ENCODE measurements at regions not wholly inside any gene's neighbourhood (a gene's known extent, or its start where the extent isn't known, plus 50 kb on each side); places are given as distances from the start of the nearest gene placed in this dataset.
"Not testable (repeated sequence)": the region's sequence is repeated elsewhere in the genome, so short reads cannot be mapped to it uniquely, and the experiment has no call there.

DNA sequence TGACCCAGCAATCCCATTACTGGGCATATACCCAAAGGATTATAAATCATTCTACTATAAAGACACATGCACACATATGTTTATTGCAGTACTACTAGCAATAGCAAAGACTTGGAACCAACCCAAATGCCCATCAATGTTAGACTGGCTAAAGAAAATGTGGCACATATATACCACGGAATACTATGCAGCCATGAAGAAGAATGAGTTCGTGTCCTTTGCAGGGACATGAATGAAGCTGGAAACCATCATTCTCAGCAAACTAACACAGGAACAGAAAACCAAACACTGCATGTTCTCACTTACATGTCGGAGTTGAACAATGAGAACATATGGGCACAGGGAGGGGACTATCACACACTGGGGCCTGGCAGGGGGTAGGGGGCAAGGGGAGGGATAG, 183.0 kb downstream of the HACE1 start:
- DNase-seq (ENCODE audit: extremely low spot score); H3K36me3 ChIP-seq; H3K4me3 ChIP-seq; H3K27me3 ChIP-seq; intact Hi-C loops (cut with DNase I); H3K4me1 ChIP-seq; H3K27ac ChIP-seq (replicated peaks in 1 of 4): not testable (repeated sequence)
- WGBS: 90% methylated on average over 3 of the region's 3 CpGs
- H3K9me3 ChIP-seq: peaks cover 0 to 15% (median 6%) of the 10 kb centered on the region in 4 donors

DNA sequence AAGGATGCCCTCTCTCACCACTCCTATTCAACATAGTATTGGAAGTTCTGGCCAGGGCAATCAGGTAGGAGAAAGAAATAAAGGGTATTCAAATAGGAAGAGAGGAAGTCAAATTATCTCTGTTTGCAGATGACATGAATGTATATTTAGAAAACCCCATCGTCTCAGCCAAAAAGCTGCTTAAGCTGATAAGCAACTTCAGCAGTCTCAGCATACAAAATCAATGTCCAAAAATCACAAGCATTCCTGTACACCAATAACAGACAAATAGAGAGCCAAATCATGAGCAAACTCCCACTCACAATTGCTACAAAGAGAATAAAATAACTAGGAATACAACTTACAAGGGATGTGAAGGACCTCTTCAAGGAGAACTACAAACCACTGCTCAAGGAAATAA, 184.6 kb downstream of the HACE1 start:
- intact Hi-C loops (cut with DNase I): not testable (repeated sequence)
- H3K9me3 ChIP-seq: peaks cover 0 to 15% (median 6%) of the 10 kb centered on the region in 4 donors
- 74% methylated on average over 1 of the region's 1 CpG for WGBS

DNA sequence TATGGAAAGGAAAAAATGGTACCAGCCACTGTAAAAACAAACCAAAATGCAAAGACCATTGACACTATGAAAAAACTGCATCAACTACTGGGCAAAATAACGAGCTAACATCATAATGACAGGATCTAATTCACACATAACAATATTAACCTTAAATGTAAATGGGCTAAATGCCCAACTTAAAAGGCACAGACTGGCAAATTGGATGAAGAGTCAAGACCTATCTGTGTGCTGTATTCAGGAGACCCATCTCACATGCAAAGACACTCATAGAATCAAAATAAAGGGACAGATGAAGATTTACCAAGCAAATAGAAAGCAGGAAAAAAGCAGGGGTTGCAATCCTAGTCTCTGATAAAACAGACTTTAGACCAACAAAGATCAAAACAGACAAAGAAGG, 186.6 kb downstream of the HACE1 start:
- 43% methylated on average over 1 of the region's 1 CpG for WGBS
- intact Hi-C loops (cut with DNase I); H3K4me3 ChIP-seq; DNase-seq (ENCODE audit: extremely low spot score); H3K36me3 ChIP-seq; H3K27ac ChIP-seq (replicated peaks in 1 of 4); H3K4me1 ChIP-seq; H3K27me3 ChIP-seq: not testable (repeated sequence)
- peaks cover 0 to 15% (median 6%) of the 10 kb centered on the region in 4 donors for H3K9me3 ChIP-seq

More for the DNA sequence above, 184.6 kb downstream of the HACE1 start:
- not testable (repeated sequence) for H3K4me1 ChIP-seq; H3K27ac ChIP-seq (replicated peaks in 1 of 4); H3K4me3 ChIP-seq; DNase-seq (ENCODE audit: extremely low spot score); H3K27me3 ChIP-seq; H3K36me3 ChIP-seq

DNA sequence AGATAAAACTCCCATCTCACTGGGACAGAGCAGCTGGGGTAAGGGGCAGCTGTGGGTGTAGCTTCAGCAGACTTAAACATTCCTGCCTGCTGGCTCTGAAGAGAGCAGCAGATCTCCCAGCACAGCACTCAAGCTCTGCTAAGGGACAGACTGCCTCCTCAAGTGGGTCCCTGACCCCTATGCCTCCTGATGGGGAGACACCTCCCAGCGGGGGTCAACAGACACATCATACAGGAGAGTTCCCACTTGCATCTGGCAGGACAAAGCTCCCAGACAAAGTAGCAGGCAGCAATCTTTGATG, 188.2 kb downstream of the HACE1 start:
- WGBS: no CpG with 5 or more reads among the region's 1 CpG
- H3K36me3 ChIP-seq; DNase-seq (ENCODE audit: extremely low spot score); H3K4me1 ChIP-seq; intact Hi-C loops (cut with DNase I); H3K27ac ChIP-seq (replicated peaks in 1 of 4); H3K27me3 ChIP-seq; H3K4me3 ChIP-seq: not testable (repeated sequence)
- peaks cover 0 to 15% (median 6%) of the 10 kb centered on the region in 4 donors for H3K9me3 ChIP-seq

DNA sequence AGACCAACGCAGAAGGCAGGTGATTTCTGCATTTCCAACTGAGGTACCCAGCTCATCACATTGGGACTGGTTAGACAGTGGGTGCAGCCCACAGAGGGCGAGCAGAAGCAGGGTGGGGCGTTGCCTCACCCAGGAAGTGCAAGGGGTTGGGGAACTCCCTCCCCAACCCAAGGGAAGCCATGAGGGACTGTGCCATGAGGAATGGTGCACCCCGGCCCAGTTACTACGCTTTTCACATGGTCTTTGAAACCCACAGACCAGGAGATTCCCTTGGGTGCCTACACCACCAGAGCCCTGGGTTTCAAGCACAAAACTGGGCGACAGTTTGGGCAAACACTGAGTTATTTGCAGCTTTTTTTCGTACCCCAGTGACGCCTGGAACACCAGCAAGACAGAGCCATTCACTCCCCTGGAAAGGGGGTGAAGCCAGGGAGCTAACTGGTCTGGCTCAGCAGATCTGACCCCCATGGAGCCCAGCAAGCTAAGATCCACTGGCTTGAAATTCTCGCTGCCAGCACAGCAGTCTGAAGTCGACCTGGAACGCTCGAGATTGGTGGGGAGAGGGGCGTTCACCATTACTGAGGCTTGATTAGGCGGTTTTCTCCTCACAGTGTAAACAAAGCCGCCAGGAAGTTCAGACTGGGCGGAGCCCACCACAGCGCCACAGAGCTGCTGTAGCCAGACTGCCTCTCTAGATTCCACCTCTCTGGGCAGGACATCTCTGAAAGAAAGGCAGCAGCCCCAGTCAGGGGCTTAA, 188.7 kb downstream of the HACE1 start:
- H3K27ac ChIP-seq (replicated peaks in 1 of 4); H3K4me3 ChIP-seq; intact Hi-C loops (cut with DNase I); H3K27me3 ChIP-seq; DNase-seq (ENCODE audit: extremely low spot score); H3K4me1 ChIP-seq; H3K36me3 ChIP-seq: not testable (repeated sequence)
- H3K9me3 ChIP-seq: peaks cover 0 to 10% (median 7%) of the 10 kb centered on the region in 4 donors
- 89% methylated on average over 17 of the region's 17 CpGs for WGBS

DNA sequence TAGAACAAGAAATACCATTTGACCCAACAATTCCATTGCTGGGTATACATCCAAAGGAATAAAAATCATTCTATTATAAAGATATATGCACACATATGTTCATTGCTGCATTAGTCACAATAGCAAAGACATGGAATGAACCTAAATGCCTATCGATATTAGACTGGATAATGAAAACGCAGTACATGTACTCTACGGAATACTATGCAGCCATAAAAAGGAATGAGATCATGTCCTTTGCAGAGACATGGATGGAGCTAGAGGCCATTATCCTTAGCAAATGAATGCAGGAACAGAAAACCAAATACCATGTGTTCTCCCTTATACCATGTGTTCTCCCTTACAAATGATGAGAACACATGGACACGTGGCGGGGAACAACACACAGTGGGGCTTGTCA, 190.2 kb downstream of the HACE1 start:
- TF ChIP-seq EP300 (IDR thresholded peaks at IDR 0.05): no peak
- TF ChIP-seq POLR2A (IDR thresholded peaks at IDR 0.05; ENCODE audit: low read depth): no peak
- TF ChIP-seq, protein P1, sequence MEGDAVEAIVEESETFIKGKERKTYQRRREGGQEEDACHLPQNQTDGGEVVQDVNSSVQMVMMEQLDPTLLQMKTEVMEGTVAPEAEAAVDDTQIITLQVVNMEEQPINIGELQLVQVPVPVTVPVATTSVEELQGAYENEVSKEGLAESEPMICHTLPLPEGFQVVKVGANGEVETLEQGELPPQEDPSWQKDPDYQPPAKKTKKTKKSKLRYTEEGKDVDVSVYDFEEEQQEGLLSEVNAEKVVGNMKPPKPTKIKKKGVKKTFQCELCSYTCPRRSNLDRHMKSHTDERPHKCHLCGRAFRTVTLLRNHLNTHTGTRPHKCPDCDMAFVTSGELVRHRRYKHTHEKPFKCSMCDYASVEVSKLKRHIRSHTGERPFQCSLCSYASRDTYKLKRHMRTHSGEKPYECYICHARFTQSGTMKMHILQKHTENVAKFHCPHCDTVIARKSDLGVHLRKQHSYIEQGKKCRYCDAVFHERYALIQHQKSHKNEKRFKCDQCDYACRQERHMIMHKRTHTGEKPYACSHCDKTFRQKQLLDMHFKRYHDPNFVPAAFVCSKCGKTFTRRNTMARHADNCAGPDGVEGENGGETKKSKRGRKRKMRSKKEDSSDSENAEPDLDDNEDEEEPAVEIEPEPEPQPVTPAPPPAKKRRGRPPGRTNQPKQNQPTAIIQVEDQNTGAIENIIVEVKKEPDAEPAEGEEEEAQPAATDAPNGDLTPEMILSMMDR (IDR thresholded peaks at IDR 0.05): no peak
- no peak for TF ChIP-seq POLR2AphosphoS5 (IDR thresholded peaks at IDR 0.05)
- Histone ChIP-seq H3K9me3 (peaks cover 0 to 11% (median 11%) of the 10 kb centered on the region in 4 donors), H3K36me3 (no peaks in the 10 kb centered on the region), H3K27me3 (no peaks in the 10 kb centered on the region), H3K4me1 (no peaks in the 10 kb centered on the region), H3K4me3 (no peak overlapping the region), H3K27ac (replicated peaks in 1 of 4) (no peak overlapping the region)
- WGBS: 100% methylated on average over 5 of the region's 5 CpGs
- no peak for DNase-seq (ENCODE audit: extremely low spot score)
- intact Hi-C loops (cut with DNase I): no loop called here

DNA sequence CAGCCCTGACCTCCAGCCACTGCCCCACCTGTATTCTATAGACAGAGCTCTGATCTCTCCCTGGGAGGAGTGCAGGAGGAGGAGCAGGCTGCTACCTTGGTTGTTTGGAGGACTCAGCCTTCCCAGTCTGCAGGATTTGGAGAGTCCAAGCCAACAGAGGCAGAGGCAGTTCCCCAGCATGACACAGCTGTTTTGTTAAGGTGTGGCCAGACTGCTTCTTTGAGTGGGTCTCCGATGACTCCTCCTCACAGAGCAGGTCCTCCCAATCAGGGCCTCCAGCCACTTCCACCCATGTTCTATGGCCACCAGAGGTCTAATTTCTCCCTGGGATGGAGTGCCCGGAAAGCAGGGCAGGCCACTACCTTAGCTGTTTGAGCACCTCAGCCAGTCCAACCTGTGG, 203.5 kb downstream of the HACE1 start:
- Histone ChIP-seq H3K4me3 (no peak overlapping the region), H3K27ac (replicated peaks in 1 of 4) (no peak overlapping the region), H3K9me3 (peaks cover 0 to 6% (median 0%) of the 10 kb centered on the region in 4 donors), H3K36me3 (no peaks in the 10 kb centered on the region), H3K27me3 (no peaks in the 10 kb centered on the region), H3K4me1 (no peaks in the 10 kb centered on the region)
- intact Hi-C loops (cut with DNase I): no loop called here
- no peak for DNase-seq (ENCODE audit: extremely low spot score)
- 100% methylated on average over 1 of the region's 2 CpGs for WGBS
- TF ChIP-seq POLR2AphosphoS5 (IDR thresholded peaks at IDR 0.05) (no peak), POLR2A (IDR thresholded peaks at IDR 0.05; ENCODE audit: low read depth) (no peak), EP300 (IDR thresholded peaks at IDR 0.05) (no peak)
- TF ChIP-seq, protein P1 (IDR thresholded peaks at IDR 0.05): no peak

All from esophagus muscularis mucosa (tissue), 4 donors.